GM23338 (cell line): ENCODE measurements at regions not wholly inside any gene's neighbourhood (a gene's known extent, or its start where the extent isn't known, plus 50 kb on each side); places are given as distances from the start of the nearest gene placed in this dataset.

Experiments
- ATAC-seq: fragments of 200-7000 bp; cut with Tn5 transposase; 3 replicates; pipeline ENCODE4 v1.9.1; 2020
- DNase-seq: peaks from one replicate; pipeline ENCODE4 v3.0.0-alpha.2; 2015; ENCODE audit warnings: low spot score
- H2AFZ ChIP-seq: fragments of 200-600 bp; sonication (generic); 2 replicates; pipeline ENCODE4 v1.8.0; 2016; ENCODE audit warnings: antibody characterized with exemption, mild to moderate bottlenecking, moderate library complexity
- H3F3A ChIP-seq: fragments of 200-600 bp; sonication (generic); replicated peaks from 2 replicates; pipeline ENCODE4 v1.8.0; 2017; ENCODE audit warnings: antibody characterized with exemption, mixed run types, low read depth
- H3K27ac ChIP-seq: fragments of 200-600 bp; sonication (generic); 2 replicates; pipeline ENCODE4 v1.6.1; 2016; ENCODE audit warnings: low read depth
- H3K27me3 ChIP-seq: fragments of 200-600 bp; sonication (generic); 2 replicates; pipeline ENCODE4 v1.8.0; 2016; ENCODE audit warnings: mild to moderate bottlenecking, mixed run types, moderate library complexity; ENCODE audit not compliant: insufficient read depth
- H3K36me3 ChIP-seq: fragments of 200-600 bp; sonication (generic); 2 replicates; pipeline ENCODE4 v1.8.0; 2016; ENCODE audit warnings: mild to moderate bottlenecking; ENCODE audit not compliant: insufficient read depth
- H3K4me1 ChIP-seq: fragments of 200-600 bp; sonication (generic); 2 replicates; pipeline ENCODE4 v1.8.0; 2016; ENCODE audit warnings: mild to moderate bottlenecking, moderate library complexity; ENCODE audit not compliant: insufficient read depth
- H3K4me2 ChIP-seq: fragments of 200-600 bp; sonication (generic); 2 replicates; pipeline ENCODE4 v1.7.1; 2017; ENCODE audit warnings: mixed run types
- H3K4me3 ChIP-seq: fragments of 200-600 bp; sonication (generic); 2 replicates; pipeline ENCODE4 v1.6.1; 2016; ENCODE audit warnings: mixed run types
- H3K79me2 ChIP-seq: fragments of 200-600 bp; sonication (generic); replicated peaks from 2 replicates; pipeline ENCODE4 v1.8.0; 2017; ENCODE audit warnings: mild to moderate bottlenecking; ENCODE audit not compliant: insufficient read depth
- H3K9me2 ChIP-seq: fragments of 200-600 bp; sonication (generic); 2 replicates; pipeline ENCODE4 v1.8.0; 2017; ENCODE audit not compliant: insufficient read depth
- H4K20me1 ChIP-seq: fragments of 200-600 bp; sonication (generic); replicated peaks from 2 replicates; pipeline ENCODE4 v1.8.0; 2017; ENCODE audit warnings: mild to moderate bottlenecking; ENCODE audit not compliant: insufficient read depth
- H3K27ac Mint-ChIP-seq: 2 replicates; pipeline ENCODE4 v1.8.0; 2020; ENCODE audit warnings: inconsistent platforms, mild to moderate bottlenecking, moderate library complexity, mixed read lengths
- H3K27me3 Mint-ChIP-seq: 3 replicates; pipeline ENCODE4 v1.8.0; 2022; ENCODE audit warnings: low read depth, mild to moderate bottlenecking, moderate library complexity, mixed read lengths, inconsistent platforms; ENCODE audit not compliant: insufficient read depth, poor library complexity
- H3K36me3 Mint-ChIP-seq: 3 replicates; pipeline ENCODE4 v1.8.0; 2021; ENCODE audit warnings: low read depth, mild to moderate bottlenecking, inconsistent platforms, moderate library complexity, mixed read lengths
- H3K4me1 Mint-ChIP-seq: 3 replicates; pipeline ENCODE4 v1.8.0; 2020; ENCODE audit warnings: mild to moderate bottlenecking, inconsistent platforms, mixed read lengths
- H3K4me3 Mint-ChIP-seq: 3 replicates; pipeline ENCODE4 v1.8.0; 2021; ENCODE audit warnings: moderate library complexity, mild to moderate bottlenecking, inconsistent platforms, mixed read lengths
- H3K9me3 Mint-ChIP-seq: 3 replicates; pipeline ENCODE4 v1.8.0; 2020; ENCODE audit warnings: moderate library complexity, mild to moderate bottlenecking, inconsistent platforms, mixed read lengths
- CREB1 ChIP-seq: fragments of 250-450 bp; sonication (Bioruptor Pico); IDR thresholded peaks from 2 replicates; pipeline ENCODE4 v1.5.0; 2020; ENCODE audit warnings: low read depth, mild to moderate bottlenecking, moderate library complexity
- CTCF ChIP-seq, 2 experiments: fragments of 200-600 bp in 1 of 2; sonication (generic) in 1 of 2; conservative IDR thresholded peaks; 2 replicates each; pipeline versions ENCODE4 v1.5.1 to v1.6.1; 2016 to 2017; ENCODE audit warnings: antibody characterized with exemption in 2 of 2, low read depth in 2 of 2, mild to moderate bottlenecking in 2 of 2, moderate library complexity in 1 of 2
- ETS1 ChIP-seq: IDR thresholded peaks from 2 replicates; pipeline ENCODE4 v1.6.1; 2016; ENCODE audit warnings: antibody characterized with exemption
- EZH2 ChIP-seq: fragments of 200-600 bp; sonication (generic); IDR thresholded peaks from one replicate; pipeline ENCODE4 v1.8.0; 2017; ENCODE audit warnings: antibody characterized with exemption, mild to moderate bottlenecking, low read depth; ENCODE audit not compliant: unreplicated experiment
- EZH2phosphoT487 ChIP-seq: fragments of 200-600 bp; sonication (generic); IDR thresholded peaks from one replicate; pipeline ENCODE4 v1.8.1; 2018; ENCODE audit warnings: antibody characterized with exemption; ENCODE audit not compliant: unreplicated experiment
- JUNB ChIP-seq: IDR thresholded peaks from one replicate; pipeline ENCODE4 v1.6.1; 2016; ENCODE audit warnings: antibody characterized with exemption; ENCODE audit not compliant: unreplicated experiment
- NANOG ChIP-seq: IDR thresholded peaks from 2 replicates; pipeline ENCODE4 v1.6.1; 2016; ENCODE audit warnings: antibody characterized with exemption, borderline replicate concordance
- REST ChIP-seq: IDR thresholded peaks from one replicate; pipeline ENCODE4 v1.6.1; 2018; ENCODE audit warnings: antibody characterized with exemption; ENCODE audit not compliant: unreplicated experiment
- STAT1 ChIP-seq: IDR thresholded peaks from one replicate; pipeline ENCODE4 v1.6.1; 2016; ENCODE audit warnings: antibody characterized with exemption; ENCODE audit not compliant: unreplicated experiment
- ZNF114 ChIP-seq: fragments of 250-450 bp; sonication (Bioruptor Pico); IDR thresholded peaks from 2 replicates; pipeline ENCODE4 v1.5.0; 2020; ENCODE audit warnings: mild to moderate bottlenecking, moderate library complexity
- ZNF331 ChIP-seq: fragments of 250-450 bp; sonication (Bioruptor Pico); IDR thresholded peaks from 2 replicates; pipeline ENCODE4 v1.5.0; 2020; ENCODE audit warnings: low read depth, mild to moderate bottlenecking, moderate library complexity

- Mint-ChIP-seq H3K36me3 (no peaks in the 10 kb centered on the region), H3K4me1 (no peaks in the 10 kb centered on the region), H3K9me3 (no peaks in the 10 kb centered on the region; the same call in 2 of the 3 replicates), H3K4me3 (no peak overlapping the region), H3K27me3 (peaks cover 2% of the 10 kb centered on the region), H3K27ac (no peak overlapping the region)
- Histone ChIP-seq H3K4me3 (no peak overlapping the region), H3K79me2 (no peaks in the 10 kb centered on the region), H4K20me1 (no peaks in the 10 kb centered on the region), H3K36me3 (no peaks in the 10 kb centered on the region), H3K27ac (no peak overlapping the region), H3F3A (no peaks in the 10 kb centered on the region), H3K27me3 (no peaks in the 10 kb centered on the region), H2AFZ (no peak overlapping the region), H3K9me2 (no peaks in the 10 kb centered on the region), H3K4me2 (no peak overlapping the region), H3K4me1 (no peaks in the 10 kb centered on the region)
- ATAC-seq (no peak), DNase-seq (no peak)
- no peak for TF ChIP-seq EZH2
Observed at GRCh38 chr6:9961646-9962045, 453.2 kb downstream of the TFAP2A start.

GRCh38 chr6:9957215-9957759, 457.6 kb downstream of the TFAP2A start:
- Mint-ChIP-seq H3K27ac (no peak overlapping the region), H3K27me3 (peaks cover 2% of the 10 kb centered on the region), H3K36me3 (no peaks in the 10 kb centered on the region), H3K4me1 (no peaks in the 10 kb centered on the region), H3K9me3 (no peaks in the 10 kb centered on the region), H3K4me3 (no peak overlapping the region)
- Histone ChIP-seq H3K36me3 (no peaks in the 10 kb centered on the region), H3K9me2 (no peaks in the 10 kb centered on the region; the same call in 1 of the 2 replicates), H3K4me3 (no peak overlapping the region), H3K4me2 (no peak overlapping the region), H3K27me3 (no peaks in the 10 kb centered on the region), H3K27ac (no peak overlapping the region), H4K20me1 (no peaks in the 10 kb centered on the region), H3K4me1 (no peaks in the 10 kb centered on the region), H2AFZ (no peak overlapping the region), H3F3A (no peaks in the 10 kb centered on the region), H3K79me2 (no peaks in the 10 kb centered on the region)
- DNase-seq (no peak), ATAC-seq (no peak)
- TF ChIP-seq JUNB, result no peak
- no peak for TF ChIP-seq STAT1
- TF ChIP-seq EZH2, result no peak
- no peak for TF ChIP-seq EZH2phosphoT487
- TF ChIP-seq ZNF114, result no peak
- no peak for TF ChIP-seq ZNF331 (CRISPR knock-in tag)
- no peak for TF ChIP-seq ETS1
- TF ChIP-seq NANOG, result no peak
- no peak for TF ChIP-seq CTCF (conservative IDR thresholded peaks at IDR 0.05; ENCODE audit: low read depth in 2 of 2)
- TF ChIP-seq REST, result no peak
- no peak for TF ChIP-seq CREB1 (CRISPR knock-in tag)
